HTR-8/SVneo (cell line): ENCODE measurements at regions not wholly inside any gene's neighbourhood (a gene's known extent, or its start where the extent isn't known, plus 50 kb on each side); places are given as distances from the start of the nearest gene placed in this dataset.
A peak's percentile ranks its signal among the peaks of the same experiment; 100 is the strongest.
"Not testable (repeated sequence)": the region's sequence is repeated elsewhere in the genome, so short reads cannot be mapped to it uniquely, and the experiment has no call there.

Experiments used
- DNase-seq: peaks from one replicate; pipeline ENCODE4 v3.0.0; 2011; ENCODE audit warnings: low spot score, mixed read lengths; ENCODE audit not compliant: insufficient read length
- FAIRE-seq: peaks from 2 replicates; lab custom pipeline; 2011; peaks lifted over from hg19 to GRCh38; lab: Jason Lieb, UNC

DNA sequence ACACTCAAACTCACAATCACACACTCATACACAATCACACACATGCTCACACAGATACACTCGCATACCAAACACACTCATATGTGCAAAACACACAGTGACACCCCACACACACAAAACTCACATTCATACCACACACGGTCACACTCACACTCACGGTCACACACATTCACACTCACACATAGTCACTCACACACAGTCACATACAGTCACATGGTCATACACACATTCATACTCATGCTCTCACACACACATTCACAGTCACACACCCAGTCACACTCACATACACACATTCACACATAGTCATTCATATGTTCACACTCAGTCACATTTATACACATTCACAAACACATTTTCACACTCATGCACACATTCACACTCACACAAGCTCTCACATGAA is 296.0 kb upstream of the RNF32 start:
- peak; percentile 60 for FAIRE-seq
- DNase-seq, result no peak

DNA sequence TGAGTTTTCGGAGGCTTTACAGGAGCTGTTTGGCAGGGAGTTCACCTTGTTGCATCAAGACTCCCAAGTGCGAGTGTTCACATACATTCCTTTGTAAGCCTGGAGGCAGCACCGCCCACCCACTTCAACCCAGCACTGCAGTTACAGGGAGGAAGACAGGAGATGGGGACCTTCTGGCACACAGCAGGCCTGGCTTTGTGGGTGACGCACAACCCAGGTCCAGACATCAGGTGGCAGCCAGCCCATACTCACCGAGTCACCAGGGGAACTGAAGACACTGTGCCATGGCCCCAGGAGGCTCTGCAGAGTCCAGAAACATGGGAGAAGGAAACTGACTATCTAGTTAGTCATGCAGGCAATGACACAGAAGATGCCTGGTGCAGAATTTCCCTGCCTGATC is 305.9 kb upstream of the RNF32 start:
- DNase-seq, result no peak
- FAIRE-seq, result no peak

DNA sequence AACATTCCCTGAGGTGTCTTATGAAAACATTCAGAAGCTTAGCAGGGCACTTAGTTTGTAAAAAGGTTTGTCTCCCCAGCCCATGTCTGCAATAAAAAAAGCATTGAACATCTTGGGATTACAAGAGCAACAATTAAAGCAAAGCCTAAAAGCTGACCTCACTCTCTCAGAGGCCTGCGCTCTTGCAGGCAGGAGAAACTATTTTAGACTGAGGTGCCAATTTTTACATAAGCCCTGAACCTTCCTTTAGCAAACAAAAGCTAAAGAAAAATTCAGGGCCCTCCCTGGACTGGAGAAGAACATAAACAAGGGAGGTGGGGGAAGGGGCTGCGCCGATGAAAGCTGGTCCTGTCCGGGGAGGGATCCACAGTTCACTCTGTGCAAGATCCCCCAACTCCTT is 312.7 kb upstream of the RNF32 start:
- DNase-seq (no peak), FAIRE-seq (no peak)

DNA sequence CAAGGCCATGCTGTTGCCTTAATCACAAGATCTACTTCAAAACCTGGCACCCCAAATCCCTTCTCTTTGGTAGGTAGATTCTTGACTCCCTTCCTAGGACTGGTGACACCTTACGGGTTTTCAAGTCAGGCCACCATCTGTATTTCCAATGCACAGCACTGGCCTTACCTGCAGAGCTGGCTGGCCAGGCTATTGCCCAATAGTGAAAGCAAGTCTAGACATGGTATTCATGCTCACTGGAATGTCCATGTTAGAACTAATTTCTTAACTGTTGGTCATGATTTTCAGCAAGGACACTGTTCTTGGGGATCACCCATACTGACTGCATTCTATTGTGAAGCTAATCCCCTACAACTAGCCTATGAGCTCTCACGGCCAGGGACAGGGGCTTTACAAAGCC is 313.1 kb upstream of the RNF32 start:
- DNase-seq (no peak), FAIRE-seq (no peak)

DNA sequence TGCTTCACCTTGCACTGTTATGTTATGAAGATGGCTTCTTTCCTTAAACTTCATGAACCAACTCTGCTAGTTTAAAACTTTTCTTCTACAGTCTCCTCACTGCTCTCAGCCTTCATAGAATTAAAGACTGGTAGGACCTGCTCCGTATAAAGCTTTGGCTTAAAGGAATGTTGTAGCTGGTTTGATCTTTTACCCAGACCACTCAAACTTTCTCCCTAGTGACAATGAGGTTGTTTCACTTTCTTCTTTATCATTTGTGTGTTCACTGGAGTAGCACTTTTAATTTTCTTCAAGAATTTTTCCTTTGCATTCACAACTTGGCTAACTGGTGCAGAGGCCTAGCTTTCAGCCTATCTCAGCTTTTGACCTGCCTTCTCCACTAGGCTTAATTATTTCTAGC is 316.4 kb upstream of the RNF32 start:
- no peak for FAIRE-seq
- DNase-seq, result no peak

DNA sequence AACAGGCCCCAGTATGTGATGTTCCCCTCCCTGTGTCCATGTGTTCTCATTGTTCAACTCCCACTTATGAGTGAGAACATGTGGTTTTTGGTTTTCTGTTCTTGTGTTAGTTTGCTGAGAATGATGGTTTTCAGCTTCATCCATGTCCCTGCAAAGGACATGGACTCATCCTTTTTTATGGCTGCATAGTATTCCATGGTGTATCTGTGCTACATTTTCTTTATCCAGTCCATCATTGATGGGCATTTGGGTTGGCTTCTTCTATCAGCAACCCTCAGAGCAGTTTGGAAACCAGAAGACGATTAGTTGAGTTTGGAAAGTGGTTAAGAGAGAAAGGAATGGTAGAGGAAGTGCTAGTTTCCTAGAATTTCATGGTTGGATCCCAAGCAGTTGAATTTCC is 319.1 kb upstream of the RNF32 start:
- not testable (repeated sequence) for FAIRE-seq, DNase-seq

DNA sequence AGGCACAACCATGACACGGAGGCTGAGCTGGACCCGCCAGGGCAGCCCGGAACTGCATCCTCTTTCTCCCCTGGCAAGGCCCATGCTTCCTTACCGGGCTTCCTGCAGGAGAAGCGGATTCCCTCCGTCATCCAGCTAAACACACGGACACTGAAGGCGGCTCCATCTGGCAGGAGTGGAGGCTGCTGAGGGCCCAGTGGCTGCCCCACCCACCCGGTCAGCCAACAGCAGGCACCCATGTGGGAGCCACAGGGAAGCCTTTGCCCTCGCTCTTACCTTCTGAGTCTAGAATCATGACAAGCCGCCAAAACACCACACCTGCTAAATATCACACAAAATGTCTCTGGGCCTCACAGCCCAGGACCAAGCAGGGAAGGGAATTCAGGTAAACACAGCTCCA is 321.6 kb upstream of the RNF32 start:
- FAIRE-seq (no peak), DNase-seq (no peak)

DNA sequence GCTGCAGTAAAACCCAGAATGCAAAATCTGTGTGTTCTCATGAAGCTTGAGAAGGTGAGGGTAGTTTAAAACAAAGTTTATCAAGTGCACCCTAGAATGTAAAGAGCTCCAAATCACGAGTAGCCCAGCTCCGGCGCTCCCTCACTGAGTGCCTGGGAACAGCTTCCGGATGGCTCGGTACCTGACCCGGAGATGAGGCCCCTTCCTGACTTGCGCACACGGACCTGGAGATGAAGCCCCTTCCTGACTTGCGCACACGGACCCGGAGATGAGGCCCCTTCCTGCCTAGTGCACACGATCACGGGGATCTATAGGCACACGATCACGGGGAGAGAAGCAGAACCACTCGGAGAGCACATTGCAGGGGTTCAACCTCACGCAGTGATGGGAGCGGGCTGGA is 322.1 kb upstream of the RNF32 start:
- no peak for FAIRE-seq

DNA sequence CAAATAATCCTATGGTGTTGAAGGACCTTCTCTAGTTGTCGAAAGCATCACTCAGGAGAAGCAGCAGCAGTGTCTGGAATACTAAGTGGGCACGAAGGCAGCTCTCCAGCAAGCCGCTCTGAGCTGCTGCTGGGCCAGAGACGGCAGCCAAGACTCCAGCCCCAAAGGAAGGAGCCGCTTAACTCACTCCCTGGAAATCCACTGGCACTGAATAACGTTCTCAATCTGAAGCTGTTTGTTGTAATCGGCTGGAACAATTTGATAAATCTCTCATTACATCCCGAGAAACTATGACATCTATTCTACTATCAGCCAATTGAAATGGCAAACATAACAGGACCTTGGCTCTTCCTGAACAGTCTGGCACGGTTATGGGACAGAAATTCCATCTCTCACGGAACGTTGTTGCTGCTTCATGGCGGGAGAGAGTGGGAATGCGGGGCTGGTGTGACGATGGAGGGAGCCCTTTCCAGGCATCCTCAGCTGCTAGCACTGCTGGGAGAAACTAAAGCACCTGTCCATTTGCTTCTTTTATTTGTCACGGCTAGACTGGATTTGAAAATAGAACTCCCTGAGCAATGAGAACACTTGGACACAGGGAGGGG is 331.5 kb upstream of the RNF32 start:
- DNase-seq, result no peak
- FAIRE-seq, result no peak

More for the DNA sequence above, 322.1 kb upstream of the RNF32 start:
- no peak for DNase-seq

DNA sequence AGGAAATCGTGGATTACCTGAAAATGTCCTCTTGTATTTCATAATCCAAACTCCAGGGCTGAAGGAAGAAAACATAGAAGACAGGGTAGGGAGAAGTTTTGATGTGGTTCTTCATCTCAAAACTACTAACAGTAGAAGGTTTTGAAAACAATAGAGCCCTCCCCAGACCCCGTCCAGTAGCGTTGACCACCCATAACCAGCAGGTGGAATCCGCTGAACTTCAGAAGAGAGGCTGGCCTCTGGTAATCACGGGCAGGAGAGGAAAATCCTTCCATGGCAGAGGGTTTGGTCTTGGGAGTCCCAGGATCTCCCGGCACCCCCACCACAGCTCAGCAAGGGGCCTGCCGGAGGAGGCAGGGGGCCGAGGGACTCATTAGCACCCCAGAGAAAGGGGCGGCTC is 333.4 kb upstream of the RNF32 start:
- DNase-seq, result no peak
- FAIRE-seq, result no peak

DNA sequence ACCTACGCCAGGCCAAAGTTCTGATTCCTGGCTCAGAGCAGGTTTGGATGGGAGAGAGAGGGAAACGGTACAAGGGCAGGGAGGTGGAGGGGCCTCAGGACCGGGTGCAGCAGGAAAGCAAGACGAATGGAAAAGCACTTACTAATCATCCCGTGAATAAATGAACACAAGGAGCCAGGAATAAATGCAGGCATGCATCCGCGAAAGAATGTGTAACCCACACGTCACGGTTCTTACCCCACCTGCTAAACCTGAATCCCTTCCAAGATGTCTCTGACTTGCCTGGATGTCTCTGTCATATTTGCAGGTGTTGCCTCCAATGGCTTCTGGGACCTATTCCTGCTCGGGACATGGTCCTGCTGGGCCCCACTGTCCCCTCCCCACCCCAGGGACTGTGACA is 335.2 kb upstream of the RNF32 start:
- FAIRE-seq (no peak), DNase-seq (no peak)

DNA sequence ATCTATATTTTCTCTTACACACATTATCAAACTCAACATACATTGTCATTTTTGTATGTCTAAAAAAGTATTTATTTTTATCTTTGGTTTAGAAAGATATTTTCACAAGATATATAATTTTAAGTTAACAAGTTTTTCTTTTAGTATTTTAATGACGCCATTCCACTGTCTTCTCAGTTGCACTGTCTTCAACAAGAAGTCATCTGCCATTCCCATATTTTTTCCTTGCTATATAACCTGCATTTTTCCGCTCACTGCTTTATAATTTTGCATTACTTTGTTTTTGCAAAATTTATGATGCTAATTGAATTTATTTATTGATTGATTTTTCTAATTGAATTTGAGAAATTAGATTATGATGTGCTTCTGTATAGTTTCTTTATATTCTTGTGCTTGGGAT is 357.8 kb upstream of the RNF32 start:
- FAIRE-seq (no peak), DNase-seq (no peak)

DNA sequence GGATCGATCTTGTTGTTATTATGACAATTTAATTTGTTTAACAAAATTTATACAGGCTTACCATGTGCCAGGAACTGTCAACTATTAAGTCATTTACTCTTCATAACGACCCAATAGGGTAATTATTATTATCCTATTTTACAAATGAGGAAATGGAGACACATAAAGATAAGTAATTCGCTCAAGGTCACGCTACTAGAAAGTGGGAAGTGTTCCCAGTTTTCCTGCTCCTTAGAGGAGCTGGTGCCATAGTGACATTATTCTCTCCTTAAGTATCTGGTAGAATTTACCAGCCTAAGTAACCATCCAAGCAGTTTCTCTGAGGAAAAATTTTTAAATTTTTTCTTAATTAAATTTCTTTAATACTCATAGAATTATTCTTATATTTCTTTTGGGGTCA is 360.9 kb upstream of the RNF32 start:
- FAIRE-seq (no peak), DNase-seq (no peak)

DNA sequence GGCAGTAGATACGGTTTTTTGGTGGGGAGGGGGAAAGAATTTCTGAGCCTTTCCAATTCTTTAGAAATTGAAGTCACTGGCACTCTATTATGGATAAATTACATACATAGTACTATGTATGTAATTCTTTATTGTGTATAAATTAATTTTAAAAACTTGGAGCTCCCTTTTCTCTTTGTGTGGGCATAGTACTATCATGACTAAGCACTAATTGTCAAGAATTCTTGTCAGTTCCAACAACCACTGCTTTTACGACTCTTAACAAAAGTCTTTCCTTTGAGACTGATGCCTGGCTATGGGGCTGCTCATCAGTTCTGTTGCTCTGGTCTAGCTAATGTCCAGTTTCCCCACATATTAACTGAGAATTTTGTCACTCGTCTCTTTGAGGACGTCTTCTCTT is 365.3 kb upstream of the RNF32 start:
- no peak for DNase-seq
- no peak for FAIRE-seq

DNA sequence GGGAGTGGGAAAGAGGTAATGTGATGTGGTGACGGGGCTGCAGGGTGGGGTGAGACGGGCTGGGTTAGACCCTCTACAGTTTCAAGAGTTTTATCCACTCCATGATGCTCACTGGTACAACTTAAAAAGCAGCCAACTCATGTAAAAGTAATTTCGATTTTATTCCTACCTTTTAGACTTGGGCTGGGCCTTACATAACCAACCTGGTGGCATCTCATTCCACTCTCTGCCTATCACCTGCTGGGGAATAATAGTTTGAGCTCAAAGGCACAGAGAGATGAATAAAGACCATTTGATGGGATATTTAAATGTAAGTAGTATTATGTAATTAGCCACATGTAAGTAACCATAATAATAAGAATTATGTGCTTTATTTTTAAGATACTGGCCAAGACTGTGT is 366.0 kb upstream of the RNF32 start:
- DNase-seq (no peak), FAIRE-seq (no peak)

DNA sequence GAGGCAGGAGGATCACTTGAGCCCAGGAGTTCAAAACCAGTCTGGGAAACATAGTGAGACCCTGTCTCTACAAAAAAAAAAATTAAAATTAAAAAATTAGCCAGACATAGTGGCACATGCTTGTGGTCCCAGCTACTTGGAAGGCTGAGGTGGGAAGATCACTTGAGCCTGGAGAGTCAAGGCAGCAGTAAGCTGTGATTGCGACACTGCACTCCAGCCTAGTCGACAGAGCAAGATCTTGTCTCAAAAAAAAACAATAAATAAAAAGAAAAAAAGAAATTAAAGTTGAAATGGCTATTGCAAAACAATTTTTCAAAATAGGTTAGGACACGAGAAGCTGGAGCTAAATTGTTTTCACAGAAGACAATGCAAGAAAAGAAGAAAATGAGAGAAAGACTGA is 379.0 kb upstream of the RNF32 start:
- no peak for FAIRE-seq
- DNase-seq, result no peak

DNA sequence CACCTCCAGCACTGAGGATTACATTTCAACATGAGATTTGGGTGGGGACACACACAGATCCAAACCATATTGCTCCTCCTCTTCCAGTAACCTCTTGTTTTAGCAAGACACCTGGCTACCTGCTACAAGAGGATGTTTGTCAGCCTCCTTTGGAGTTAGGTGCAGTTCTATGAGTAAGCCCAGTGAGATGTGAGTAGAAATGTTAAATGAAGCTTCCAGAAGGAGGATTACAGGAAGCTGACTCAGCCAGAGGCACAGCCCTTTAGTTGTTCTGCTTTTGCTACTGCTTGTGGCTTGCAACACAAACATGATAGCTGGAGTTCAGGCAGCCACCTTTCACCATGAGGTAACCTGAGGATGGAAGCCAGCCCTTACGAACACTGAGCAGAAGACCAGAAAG is 382.7 kb upstream of the RNF32 start:
- FAIRE-seq (no peak), DNase-seq (no peak)

DNA sequence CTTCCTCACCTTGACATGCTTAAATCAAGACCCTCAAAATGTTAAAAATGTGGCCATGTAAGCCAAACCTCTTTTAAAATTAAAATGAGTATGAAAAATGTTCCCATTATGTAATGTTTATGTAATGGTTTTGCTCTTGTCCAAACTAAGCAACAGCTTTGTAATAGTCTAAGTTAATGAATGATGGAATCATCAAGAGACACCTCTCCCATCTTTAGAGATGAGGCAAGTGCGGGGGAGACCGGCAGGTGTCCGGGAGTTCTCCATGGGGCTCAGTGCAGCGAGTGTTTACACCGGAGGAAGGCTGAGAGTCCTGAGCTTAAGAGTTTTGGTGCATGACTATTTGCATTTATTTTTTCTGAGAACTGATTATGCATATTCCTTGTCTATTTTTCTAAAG is 384.9 kb upstream of the RNF32 start:
- FAIRE-seq (no peak), DNase-seq (no peak)

DNA sequence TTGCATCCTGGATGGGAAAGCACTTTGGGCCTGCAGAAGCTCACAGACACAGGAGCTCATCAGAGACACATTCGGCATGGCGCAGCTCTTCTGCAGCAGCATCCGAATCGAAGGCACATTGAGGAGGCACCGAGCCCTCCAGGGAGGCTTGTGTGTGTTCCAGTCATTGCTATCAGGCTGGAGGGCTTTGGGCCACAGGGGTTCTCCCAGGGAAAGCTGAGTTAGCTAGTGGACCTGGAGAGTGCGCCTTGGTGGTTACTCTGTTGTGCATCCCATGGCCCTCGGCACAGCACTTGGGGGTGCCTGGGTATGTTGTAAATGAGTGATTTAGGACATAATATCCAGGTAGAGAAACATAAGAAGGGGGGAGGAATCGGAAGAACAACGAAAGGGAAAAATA is 388.7 kb upstream of the RNF32 start:
- DNase-seq (no peak), FAIRE-seq (no peak)

DNA sequence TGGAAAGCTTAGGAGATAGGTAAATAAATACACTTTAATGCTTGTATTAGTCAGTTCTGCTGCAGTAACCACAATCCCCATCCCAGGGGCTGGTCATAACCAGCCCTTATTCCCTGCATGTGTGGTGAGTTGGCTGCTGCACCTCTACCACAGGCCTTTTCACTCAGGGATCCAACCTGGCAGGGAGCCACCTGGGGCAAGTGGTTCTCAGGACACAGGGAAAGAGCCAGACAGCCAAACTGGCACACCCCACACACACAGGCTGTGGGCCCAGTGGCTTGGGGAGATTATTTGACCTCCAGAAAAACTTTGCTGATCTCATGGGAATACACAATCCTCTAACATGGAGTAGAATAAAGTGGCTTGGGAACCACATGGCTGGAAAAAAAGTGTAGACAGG is 400.0 kb upstream of the RNF32 start:
- FAIRE-seq (no peak), DNase-seq (no peak)

DNA sequence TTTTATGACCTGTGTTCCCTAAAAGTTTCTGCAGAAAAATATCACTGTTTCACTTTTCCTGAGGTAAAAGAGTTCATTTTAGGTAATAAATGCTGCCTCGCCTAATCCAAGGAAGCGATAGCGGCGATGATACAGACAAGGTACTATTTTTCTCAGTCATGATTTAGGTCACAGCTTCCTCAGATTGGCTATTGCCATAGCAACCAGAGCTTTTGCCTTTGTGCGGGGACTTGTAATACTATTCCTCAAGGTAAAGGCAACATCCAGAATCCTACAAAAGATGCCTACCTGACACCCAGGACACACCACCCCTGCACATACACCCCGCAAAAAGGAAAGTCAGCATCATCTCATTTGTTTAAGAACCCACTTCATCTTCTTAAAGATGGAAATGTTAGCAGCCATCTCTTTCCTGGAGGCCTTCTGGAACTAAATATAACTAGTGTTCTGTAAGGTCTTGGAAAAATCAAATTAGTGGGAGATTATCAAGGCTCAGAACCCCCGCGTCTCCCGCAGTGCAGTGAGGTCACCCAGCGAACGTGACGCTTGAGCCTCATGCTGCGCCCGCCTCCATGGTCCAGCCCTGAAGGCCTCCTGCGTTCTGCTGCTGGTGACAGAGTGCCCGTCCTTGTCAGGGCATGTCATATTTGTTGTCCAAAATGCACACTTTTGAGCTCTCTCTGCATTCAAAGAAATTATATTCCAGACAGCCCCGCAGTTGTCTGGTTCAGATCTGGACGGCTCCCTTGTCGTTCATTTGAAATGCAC is 402.0 kb upstream of the RNF32 start:
- DNase-seq (no peak), FAIRE-seq (no peak)

DNA sequence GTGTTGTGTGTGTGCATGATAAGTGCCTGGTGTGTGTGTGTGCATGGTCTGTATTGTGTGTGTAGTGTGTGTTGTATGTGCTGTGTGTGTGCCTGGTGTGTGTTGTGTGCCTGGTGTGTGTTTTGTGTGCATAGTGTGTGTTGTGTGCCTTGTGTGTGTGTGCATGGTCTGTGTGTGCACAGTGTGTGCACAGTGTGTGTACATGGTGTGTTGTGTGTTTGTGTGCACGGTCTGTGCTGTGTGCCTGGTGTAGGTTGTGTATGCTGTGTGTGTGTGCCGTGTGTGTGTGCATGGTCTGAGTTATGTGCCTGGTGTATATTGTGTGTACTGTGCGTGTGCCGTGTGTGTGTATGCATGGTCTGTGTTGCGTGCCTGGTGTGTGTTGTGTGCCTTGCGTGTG is 403.0 kb upstream of the RNF32 start:
- FAIRE-seq (peak; percentile 77), DNase-seq (no peak)
